Keratinocyte (primary cell): ENCODE measurements at regions not wholly inside any gene's neighbourhood (a gene's known extent, or its start where the extent isn't known, plus 50 kb on each side); places are given as distances from the start of the nearest gene placed in this dataset.

Experiments
- CTCF ChIP-seq, 3 experiments: IDR thresholded peaks in 1 of 3; conservative IDR thresholded peaks in 1 of 3; optimal IDR thresholded peaks in 1 of 3; 2 replicates in 2 of 3; 3 replicates in 1 of 3; pipeline versions ENCODE3 to v1.5.1; 2011; ENCODE audit warnings: low read length in 3 of 3, mild to moderate bottlenecking in 3 of 3, moderate library complexity in 2 of 3, control low read depth in 1 of 3, inconsistent platforms in 1 of 3; ENCODE audit not compliant: insufficient read depth in 2 of 3; ENCODE audit errors: extremely low read depth in 1 of 3
- EZH2 ChIP-seq: IDR thresholded peaks from one replicate; pipeline ENCODE4 v1.6.1; 2012; ENCODE audit warnings: inconsistent platforms, mild to moderate bottlenecking, low read length, moderate library complexity

GRCh38 chr1:4975856-4976255, 321.4 kb downstream of the AJAP1 start:
- TF ChIP-seq CTCF (optimal IDR thresholded peaks at IDR 0.05 in 1 of 3, IDR thresholded peaks at IDR 0.05 in 1 of 3, conservative IDR thresholded peaks at IDR 0.05 in 1 of 3; ENCODE audit: extremely low read depth in 1 of 3, insufficient read depth in 2 of 3, low read length in 3 of 3), result no peak
- no peak for TF ChIP-seq EZH2
